Fibroblast of the aortic adventitia (primary cell): ENCODE measurements at regions not wholly inside any gene's neighbourhood (a gene's known extent, or its start where the extent isn't known, plus 50 kb on each side); places are given as distances from the start of the nearest gene placed in this dataset.

Source experiments
- DNase-seq: peaks from one replicate; pipeline ENCODE4 v3.0.0-alpha.2; 2010; ENCODE audit warnings: low read depth
- H3K4me3 ChIP-seq: 2 replicates; pipeline ENCODE4 v1.5.1; 2011; ENCODE audit warnings: low read depth, mild to moderate bottlenecking, control low read depth, low read length, moderate library complexity
- TF ChIP-seq, protein P1 (sequence below): IDR thresholded peaks from 2 replicates; pipeline ENCODE4 v1.5.1; 2011; ENCODE audit warnings: mild to moderate bottlenecking, low read length, control low read depth, inconsistent platforms; ENCODE audit not compliant: insufficient read depth

DNA sequence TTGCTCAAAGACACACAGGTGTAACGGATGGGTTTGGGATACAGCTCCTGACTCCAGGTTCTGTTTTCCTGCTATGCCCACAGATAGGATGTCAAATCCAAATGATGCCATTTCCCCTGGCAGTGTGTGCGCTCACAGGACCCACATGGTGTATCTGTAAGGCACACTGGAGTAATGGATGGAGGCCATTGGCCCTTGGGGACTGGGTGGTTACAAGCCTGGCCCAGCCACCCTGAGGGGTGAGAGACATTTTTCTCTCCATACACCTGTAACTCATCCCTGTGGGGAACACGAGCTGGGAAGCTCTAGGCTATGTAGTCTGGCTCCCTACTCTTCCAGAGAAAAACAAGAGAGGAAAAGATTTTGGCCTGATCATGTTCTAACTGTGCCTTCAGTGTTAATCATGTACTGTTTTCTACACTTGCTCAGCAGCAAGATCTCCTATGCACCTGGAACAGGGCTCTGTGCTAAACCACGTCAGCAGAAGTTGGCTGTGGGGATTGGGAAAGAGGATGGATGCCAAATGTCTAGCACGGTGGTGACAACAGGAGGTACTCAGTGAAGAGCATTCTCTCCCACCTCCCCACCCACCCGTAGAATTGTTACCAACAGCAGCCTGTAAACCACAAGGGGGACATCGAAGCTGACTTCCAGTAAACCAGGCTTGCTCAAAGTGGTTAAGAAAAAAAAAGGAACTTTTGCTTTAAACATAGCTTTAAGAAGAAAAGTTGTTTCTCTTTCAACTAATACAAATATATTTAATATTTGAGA is 237.0 kb downstream of the LACC1 start:
- TF ChIP-seq, protein P1, sequence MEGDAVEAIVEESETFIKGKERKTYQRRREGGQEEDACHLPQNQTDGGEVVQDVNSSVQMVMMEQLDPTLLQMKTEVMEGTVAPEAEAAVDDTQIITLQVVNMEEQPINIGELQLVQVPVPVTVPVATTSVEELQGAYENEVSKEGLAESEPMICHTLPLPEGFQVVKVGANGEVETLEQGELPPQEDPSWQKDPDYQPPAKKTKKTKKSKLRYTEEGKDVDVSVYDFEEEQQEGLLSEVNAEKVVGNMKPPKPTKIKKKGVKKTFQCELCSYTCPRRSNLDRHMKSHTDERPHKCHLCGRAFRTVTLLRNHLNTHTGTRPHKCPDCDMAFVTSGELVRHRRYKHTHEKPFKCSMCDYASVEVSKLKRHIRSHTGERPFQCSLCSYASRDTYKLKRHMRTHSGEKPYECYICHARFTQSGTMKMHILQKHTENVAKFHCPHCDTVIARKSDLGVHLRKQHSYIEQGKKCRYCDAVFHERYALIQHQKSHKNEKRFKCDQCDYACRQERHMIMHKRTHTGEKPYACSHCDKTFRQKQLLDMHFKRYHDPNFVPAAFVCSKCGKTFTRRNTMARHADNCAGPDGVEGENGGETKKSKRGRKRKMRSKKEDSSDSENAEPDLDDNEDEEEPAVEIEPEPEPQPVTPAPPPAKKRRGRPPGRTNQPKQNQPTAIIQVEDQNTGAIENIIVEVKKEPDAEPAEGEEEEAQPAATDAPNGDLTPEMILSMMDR, result peak; percentile 42
- peak; percentile 28 for DNase-seq
- H3K4me3 ChIP-seq, result no peak overlapping the region

DNA sequence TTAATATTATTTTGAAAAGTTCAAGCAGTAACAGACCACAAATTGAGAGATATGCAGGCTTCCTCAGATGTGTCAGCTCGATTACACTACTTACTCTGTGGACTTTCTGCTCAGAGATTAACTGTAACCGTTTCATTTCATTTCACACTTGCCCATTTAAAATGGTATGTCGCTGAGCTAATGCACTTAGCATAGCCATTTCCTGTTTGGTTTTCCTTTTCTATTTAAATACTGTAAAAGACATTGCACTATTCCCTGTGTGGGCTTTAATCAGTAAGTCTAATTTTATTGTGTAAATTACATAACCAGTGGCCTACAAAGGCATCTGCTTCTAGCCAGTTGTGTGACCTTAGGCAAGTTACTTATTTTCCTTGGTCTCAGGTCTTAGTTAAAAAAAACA is 237.6 kb downstream of the LACC1 start:
- peak; percentile 44 for DNase-seq
- TF ChIP-seq, protein P1, result no peak
- no peak overlapping the region for H3K4me3 ChIP-seq

DNA sequence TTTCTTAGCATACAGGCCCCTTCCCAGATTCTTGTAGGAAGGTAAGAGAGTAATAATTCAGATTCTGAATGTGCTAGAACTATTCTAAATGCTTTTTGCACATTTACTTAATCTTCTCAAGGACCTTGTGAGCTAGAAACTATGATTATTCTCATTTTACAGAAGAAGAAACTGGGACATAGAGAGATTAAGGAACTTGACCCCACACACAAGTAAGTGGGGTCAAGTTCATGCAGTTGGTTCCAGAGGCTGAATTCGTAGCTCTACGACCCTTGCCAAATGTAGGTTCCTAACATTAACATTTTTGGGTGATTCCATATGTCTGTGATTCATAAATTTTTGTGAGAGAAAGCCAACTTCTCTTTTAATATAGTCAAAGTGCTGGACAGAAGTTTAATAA is 238.1 kb downstream of the LACC1 start:
- DNase-seq, result no peak
- H3K4me3 ChIP-seq, result no peak overlapping the region
- TF ChIP-seq, protein P1, result no peak

DNA sequence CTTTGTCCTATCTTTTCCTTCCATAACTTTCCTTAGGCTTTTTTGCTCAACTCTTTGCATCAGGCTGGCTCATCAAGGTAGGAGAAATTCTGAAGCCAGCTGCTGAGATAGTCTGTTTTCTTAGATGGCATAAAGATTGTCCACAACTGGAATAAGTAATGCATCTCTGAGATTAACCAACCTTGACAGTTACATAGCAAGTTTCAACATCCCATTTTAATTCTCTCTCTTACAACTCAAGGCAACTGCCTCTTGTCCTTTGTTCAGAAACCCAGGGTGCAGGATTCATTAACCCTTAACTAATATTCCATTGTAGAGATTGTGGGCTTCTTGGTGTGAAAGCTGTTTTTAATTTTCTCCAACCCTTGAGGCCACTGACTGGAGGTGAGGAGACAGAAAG is 239.2 kb downstream of the LACC1 start:
- TF ChIP-seq, protein P1, result no peak
- no peak for DNase-seq
- no peak overlapping the region for H3K4me3 ChIP-seq

DNA sequence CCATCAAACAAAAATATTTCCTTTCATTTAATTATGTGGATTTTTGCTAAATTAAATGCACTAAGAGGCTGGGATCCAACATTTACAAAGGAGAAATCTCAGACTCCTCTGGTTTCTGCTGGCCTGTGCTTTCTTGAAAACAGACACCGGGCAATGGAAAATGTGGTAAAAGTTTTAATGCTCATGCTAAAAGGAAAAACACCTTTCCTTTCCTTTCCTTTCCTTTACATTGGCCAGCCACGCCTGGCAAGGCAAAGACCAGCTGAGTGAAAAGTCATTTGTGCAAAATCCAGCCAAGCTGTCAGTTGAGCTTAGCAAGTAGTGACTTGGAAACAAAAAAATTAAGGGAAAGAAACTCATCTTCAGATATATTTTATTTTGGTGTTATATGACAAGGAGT is 240.3 kb downstream of the LACC1 start:
- H3K4me3 ChIP-seq, result no peak overlapping the region
- TF ChIP-seq, protein P1, result no peak
- DNase-seq, result no peak

DNA sequence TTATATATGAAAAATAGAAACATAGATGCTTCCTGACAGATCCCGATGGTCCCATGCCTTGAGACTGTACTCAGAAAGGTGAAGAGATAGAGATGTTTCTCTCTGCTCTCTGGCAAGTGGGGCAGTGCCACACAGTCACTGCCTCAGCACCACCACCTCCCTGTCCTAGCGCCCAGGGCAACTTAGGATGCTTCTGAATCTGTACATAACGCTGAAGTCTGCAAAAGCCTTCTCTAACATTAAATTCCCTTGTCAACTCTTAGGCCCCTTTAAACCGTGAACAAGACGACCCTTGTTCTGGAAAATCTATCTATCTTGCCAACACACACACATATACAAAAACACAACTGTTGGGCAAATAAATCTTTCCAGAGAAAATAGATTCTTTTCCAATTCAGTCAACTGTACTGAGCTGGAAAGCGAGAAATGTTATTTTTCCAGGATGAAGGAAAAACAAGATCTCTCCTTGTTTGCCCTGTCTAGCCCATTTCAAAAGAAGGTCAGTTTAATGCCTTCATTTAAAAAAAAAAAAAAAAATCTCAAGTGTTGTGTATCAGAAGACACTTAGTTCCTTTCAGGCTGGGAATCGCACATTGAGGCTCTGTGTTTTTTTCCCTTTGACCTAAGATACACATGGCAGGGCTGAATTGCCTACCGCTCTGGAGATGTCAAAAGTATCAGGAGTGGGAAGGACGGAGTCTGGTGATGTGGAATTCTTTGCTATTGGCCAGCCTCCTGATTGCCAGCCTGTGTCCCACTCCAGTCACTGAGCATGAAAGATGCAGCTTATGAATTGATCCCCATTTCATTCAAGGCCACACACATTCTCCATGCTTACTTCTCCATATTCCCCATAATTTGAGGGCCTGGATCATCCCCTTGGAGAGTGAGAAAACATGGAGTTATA is 241.4 kb downstream of the LACC1 start:
- no peak overlapping the region for H3K4me3 ChIP-seq
- TF ChIP-seq, protein P1, result no peak
- DNase-seq, result no peak
